ENCODE measurements at regions not wholly inside any gene's neighbourhood (a gene's known extent, or its start where the extent isn't known, plus 50 kb on each side); places are given as distances from the start of the nearest gene placed in this dataset.

DNA sequence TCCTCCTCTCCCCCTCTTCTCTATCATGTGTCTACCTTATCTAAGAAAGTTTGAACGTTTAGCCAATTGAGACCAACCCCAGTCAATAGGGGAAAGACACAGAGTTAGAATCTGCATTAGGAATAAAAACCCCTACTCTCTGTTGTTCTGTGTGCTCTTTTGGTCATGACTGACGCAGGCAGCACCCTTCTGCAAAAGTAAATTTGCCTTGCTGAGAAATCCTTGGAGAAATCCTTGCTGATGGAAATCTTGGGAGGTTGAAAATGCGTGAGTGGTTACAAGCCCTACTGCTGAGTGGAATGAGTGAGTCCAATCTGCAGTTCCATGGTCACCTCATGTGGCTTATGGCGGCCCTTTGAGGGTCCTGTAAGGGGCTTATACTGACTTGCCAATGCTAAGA lies 145.2 kb downstream of the AASDHPPT start:
- 92% methylated on average over 2 of the region's 4 CpGs for WGBS (ENCODE audit: insufficient coverage)
- Mint-ChIP-seq H3K36me3 (no peaks in the 10 kb centered on the region), H3K27me3 (ENCODE audit: low read depth in 3 of 3) (no peaks in the 10 kb centered on the region), H3K4me1 (no peaks in the 10 kb centered on the region), H3K4me3 (no peak overlapping the region), H3K27ac (no peak overlapping the region), H3K9me3 (peaks cover 16 to 25% (median 23%) of the 10 kb centered on the region in 7 donors)
- H3K9me3 ChIP-seq (replicated peaks in 1 of 2; ENCODE audit: control insufficient read depth in 1 of 2, insufficient read depth in 1 of 2, low read length in 2 of 2) = peaks cover 15 to 40% of the 10 kb centered on the region in 2 donors
- H3K4me3 ChIP-seq (replicated peaks in 1 of 3; ENCODE audit: low read depth in 2 of 3, low read length in 3 of 3) = no peak overlapping the region
- H3K4me1 ChIP-seq (ENCODE audit: control insufficient read depth in 1 of 2, insufficient read depth in 2 of 2, low read length in 2 of 2) = no peaks in the 10 kb centered on the region
- no peaks in the 10 kb centered on the region for H3K79me2 ChIP-seq (ENCODE audit: insufficient read depth, low read length)
- no peak overlapping the region for H3K4me2 ChIP-seq (replicated peaks; ENCODE audit: extremely low read depth, low read length, poor library complexity, severe bottlenecking)
- no peak for DNase-seq
- H3K27me3 ChIP-seq (ENCODE audit: control insufficient read depth in 2 of 2, insufficient read depth in 2 of 2, low read length in 2 of 2) = no peaks in the 10 kb centered on the region
- H3K36me3 ChIP-seq (replicated peaks in 1 of 2; ENCODE audit: control insufficient read depth in 1 of 2, insufficient read depth in 2 of 2, low read length in 2 of 2) = no peaks in the 10 kb centered on the region
- no peak overlapping the region for H2AFZ ChIP-seq (ENCODE audit: insufficient read depth, low read depth, low read length, poor library complexity, severe bottlenecking)
- H3K27ac ChIP-seq (ENCODE audit: low read depth in 1 of 2, low read length in 2 of 2) = no peak overlapping the region
- TF ChIP-seq, protein P1, sequence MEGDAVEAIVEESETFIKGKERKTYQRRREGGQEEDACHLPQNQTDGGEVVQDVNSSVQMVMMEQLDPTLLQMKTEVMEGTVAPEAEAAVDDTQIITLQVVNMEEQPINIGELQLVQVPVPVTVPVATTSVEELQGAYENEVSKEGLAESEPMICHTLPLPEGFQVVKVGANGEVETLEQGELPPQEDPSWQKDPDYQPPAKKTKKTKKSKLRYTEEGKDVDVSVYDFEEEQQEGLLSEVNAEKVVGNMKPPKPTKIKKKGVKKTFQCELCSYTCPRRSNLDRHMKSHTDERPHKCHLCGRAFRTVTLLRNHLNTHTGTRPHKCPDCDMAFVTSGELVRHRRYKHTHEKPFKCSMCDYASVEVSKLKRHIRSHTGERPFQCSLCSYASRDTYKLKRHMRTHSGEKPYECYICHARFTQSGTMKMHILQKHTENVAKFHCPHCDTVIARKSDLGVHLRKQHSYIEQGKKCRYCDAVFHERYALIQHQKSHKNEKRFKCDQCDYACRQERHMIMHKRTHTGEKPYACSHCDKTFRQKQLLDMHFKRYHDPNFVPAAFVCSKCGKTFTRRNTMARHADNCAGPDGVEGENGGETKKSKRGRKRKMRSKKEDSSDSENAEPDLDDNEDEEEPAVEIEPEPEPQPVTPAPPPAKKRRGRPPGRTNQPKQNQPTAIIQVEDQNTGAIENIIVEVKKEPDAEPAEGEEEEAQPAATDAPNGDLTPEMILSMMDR (IDR thresholded peaks at IDR 0.05) = no peak
- no peaks in the 10 kb centered on the region for H4K20me1 ChIP-seq (ENCODE audit: insufficient read depth, low read length)
- H3K9ac ChIP-seq (ENCODE audit: insufficient read depth, low read length, poor library complexity, severe bottlenecking) = no peak overlapping the region
- intact Hi-C loops (cut with micrococcal nuclease) = no loop called here

DNA sequence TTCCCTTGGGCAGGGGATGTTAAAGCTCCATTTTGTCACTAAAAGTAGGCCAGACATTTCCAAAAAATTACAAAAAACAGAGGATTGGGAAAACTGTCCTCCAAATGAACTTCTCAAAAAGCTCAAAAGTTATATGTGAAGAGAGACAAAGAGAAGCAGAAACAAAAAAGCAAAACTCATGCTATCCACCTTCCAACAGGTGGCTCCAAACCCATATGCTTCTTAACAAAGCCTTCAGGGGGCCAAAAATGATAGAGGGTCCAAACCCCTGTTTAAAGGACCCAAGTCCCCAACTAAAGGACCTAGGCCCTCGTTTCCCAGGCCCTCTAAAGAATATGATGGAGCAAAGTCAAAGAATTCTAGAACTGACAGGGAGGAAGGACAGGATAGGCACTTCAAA lies 146.7 kb downstream of the AASDHPPT start:
- no peak overlapping the region for H3K27ac Mint-ChIP-seq
- H3K4me1 Mint-ChIP-seq = no peaks in the 10 kb centered on the region
- no peak overlapping the region for H3K9ac ChIP-seq (ENCODE audit: insufficient read depth, low read length, poor library complexity, severe bottlenecking)
- H3K27me3 ChIP-seq (ENCODE audit: control insufficient read depth in 2 of 2, insufficient read depth in 2 of 2, low read length in 2 of 2) = no peaks in the 10 kb centered on the region
- no peaks in the 10 kb centered on the region for H3K36me3 ChIP-seq (replicated peaks in 1 of 2; ENCODE audit: control insufficient read depth in 1 of 2, insufficient read depth in 2 of 2, low read length in 2 of 2)
- no peak overlapping the region for H3K4me2 ChIP-seq (replicated peaks; ENCODE audit: extremely low read depth, low read length, poor library complexity, severe bottlenecking)
- TF ChIP-seq, protein P1 (IDR thresholded peaks at IDR 0.05) = no peak
- H3K27ac ChIP-seq (ENCODE audit: low read depth in 1 of 2, low read length in 2 of 2) = no peak overlapping the region
- no peaks in the 10 kb centered on the region for H3K27me3 Mint-ChIP-seq (ENCODE audit: low read depth in 3 of 3)
- no peaks in the 10 kb centered on the region for H3K4me1 ChIP-seq (ENCODE audit: control insufficient read depth in 1 of 2, insufficient read depth in 2 of 2, low read length in 2 of 2)
- WGBS (ENCODE audit: insufficient coverage) = no CpG with 5 or more reads among the region's 1 CpG
- H3K36me3 Mint-ChIP-seq = no peaks in the 10 kb centered on the region
- intact Hi-C loops (cut with micrococcal nuclease) = no loop called here
- H3K4me3 Mint-ChIP-seq = no peak overlapping the region
- DNase-seq = no peak
- H2AFZ ChIP-seq (ENCODE audit: insufficient read depth, low read depth, low read length, poor library complexity, severe bottlenecking) = no peak overlapping the region
- no peaks in the 10 kb centered on the region for H4K20me1 ChIP-seq (ENCODE audit: insufficient read depth, low read length)
- H3K9me3 ChIP-seq (replicated peaks in 1 of 2; ENCODE audit: control insufficient read depth in 1 of 2, insufficient read depth in 1 of 2, low read length in 2 of 2) = peaks cover 20 to 51% of the 10 kb centered on the region in 2 donors
- H3K9me3 Mint-ChIP-seq = peaks cover 14 to 35% (median 24%) of the 10 kb centered on the region in 7 donors
- no peaks in the 10 kb centered on the region for H3K79me2 ChIP-seq (ENCODE audit: insufficient read depth, low read length)
- H3K4me3 ChIP-seq (replicated peaks in 1 of 3; ENCODE audit: low read depth in 2 of 3, low read length in 3 of 3) = no peak overlapping the region
